ENCODE measurements at regions not wholly inside any gene's neighbourhood (a gene's known extent, or its start where the extent isn't known, plus 50 kb on each side); places are given as distances from the start of the nearest gene placed in this dataset.

- Histone ChIP-seq H3K4me3 (ENCODE audit: extremely low read depth in 1 of 4, insufficient read depth in 2 of 4, low read depth in 3 of 4, low read length in 4 of 4) (no peak overlapping the region), H3K27me3 (replicated peaks in 1 of 4; ENCODE audit: control insufficient read depth in 3 of 4, extremely low read depth in 1 of 4, insufficient read depth in 3 of 4, low read length in 3 of 4) (no peaks in the 10 kb centered on the region), H3K4me2 (ENCODE audit: insufficient read depth in 1 of 2, low read depth in 2 of 2, low read length in 2 of 2) (no peak overlapping the region), H3K79me2 (ENCODE audit: control insufficient read depth in 1 of 2, insufficient read depth in 2 of 2, low read length in 2 of 2) (no peaks in the 10 kb centered on the region), H3K14ac (ENCODE audit: insufficient read length) (no peak overlapping the region), H2BK120ac (replicated peaks; ENCODE audit: low read depth, low read length) (no peak overlapping the region), H4K8ac (ENCODE audit: extremely low read depth, insufficient read depth, low read length) (no peak overlapping the region), H3K23me2 (ENCODE audit: low read depth, low read length) (no peaks in the 10 kb centered on the region), H3K18ac (ENCODE audit: extremely low read depth, low read length) (no peak overlapping the region), H2BK20ac (ENCODE audit: low read length) (no peak overlapping the region), H3K56ac (replicated peaks; ENCODE audit: insufficient read length, low read depth, low read length) (no peak overlapping the region), H2AK5ac (ENCODE audit: low read depth, low read length) (no peak overlapping the region), H3K36me3 (ENCODE audit: control insufficient read depth in 2 of 4, insufficient read depth in 4 of 4, low read length in 3 of 4) (no peaks in the 10 kb centered on the region), H4K20me1 (replicated peaks in 1 of 2; ENCODE audit: control insufficient read depth in 1 of 2, insufficient read depth in 2 of 2, low read length in 2 of 2) (no peaks in the 10 kb centered on the region), H3K79me1 (ENCODE audit: low read depth, low read length) (no peaks in the 10 kb centered on the region), H3K4me1 (replicated peaks in 1 of 4; ENCODE audit: control insufficient read depth in 3 of 4, insufficient read depth in 4 of 4, low read length in 3 of 4) (no peaks in the 10 kb centered on the region; a peak in 1 of 7 replicates), H3K23ac (ENCODE audit: insufficient read length) (no peak overlapping the region), H2BK15ac (ENCODE audit: low read length) (no peak overlapping the region), H3K27ac (ENCODE audit: low read depth, low read length) (no peak overlapping the region), H4K91ac (replicated peaks; ENCODE audit: insufficient read length, low read length) (no peak overlapping the region), H2BK12ac (ENCODE audit: low read depth, low read length) (no peak overlapping the region), H3K9ac (replicated peaks in 1 of 4; ENCODE audit: extremely low read depth in 1 of 4, low read depth in 3 of 4, low read length in 3 of 4) (no peak overlapping the region), H4K5ac (ENCODE audit: insufficient read length, low read depth, low read length) (no peak overlapping the region), H2BK5ac (ENCODE audit: low read depth, low read length) (no peak overlapping the region), H3K9me3 (ENCODE audit: insufficient read depth in 2 of 2, low read depth in 1 of 2, low read length in 1 of 2) (no peaks in the 10 kb centered on the region), H3K4ac (replicated peaks; ENCODE audit: insufficient read length, low read depth, low read length) (no peak overlapping the region), H2AFZ (ENCODE audit: low read length) (no peak overlapping the region)
- no peak for TF ChIP-seq NRF1 (IDR thresholded peaks at IDR 0.05; ENCODE audit: low read depth, low read length)
- ChIA-PET CTCF (ENCODE audit: partially characterized antibody) (interaction anchor here (0.8 kb wide), 1 partner anchor 865 kb away, joined by 3 read pairs; no protein-coding TSS in a partner anchor), POLR2A (ENCODE audit: partially characterized antibody) (no interaction called here)
- 91% methylated on average over 2 of the region's 2 CpGs; no CpG with 5 or more reads in 1 of the 2 experiments for WGBS, 2 experiments (ENCODE audit: extremely low coverage in 1 of 2, insufficient coverage in 1 of 2, insufficient read length in 1 of 2, insufficient replicate concordance in 2 of 2, low coverage in 1 of 2, low lambda C conversion rate in 2 of 2, missing lambda C conversion rate in 1 of 2)
- DNase-seq (ENCODE audit: low read depth in 1 of 2, low spot score in 2 of 2) (no peak), FAIRE-seq (no peak)
These were observed 272.9 kb upstream of the EPHA4 start for GRCh38 chr2:221845021-221845365.

Measured in H1 (cell line).